Thyroid gland (tissue), 4 donors: ENCODE measurements at regions not wholly inside any gene's neighbourhood (a gene's known extent, or its start where the extent isn't known, plus 50 kb on each side); places are given as distances from the start of the nearest gene placed in this dataset.

Experiments used
- DNase-seq, 2 donors: peaks; one replicate each; pipeline ENCODE4 v3.0.0-alpha.2; 2019
- H3K27ac ChIP-seq, 3 donors: fragments of 200-600 bp; sonication (generic); 1 replicate in 2 of 3; 2 replicates in 1 of 3; pipeline ENCODE4 v1.5.1; 2016 to 2019; ENCODE audit warnings: mild to moderate bottlenecking in 1 of 3, moderate library complexity in 1 of 3
- H3K27me3 ChIP-seq: fragments of 200-600 bp; sonication (generic); one replicate; pipeline ENCODE4 v1.5.1; 2019
- H3K36me3 ChIP-seq, 2 donors: fragments of 200-600 bp; sonication (generic); one replicate each; pipeline ENCODE4 v1.5.1; 2016 to 2019
- H3K4me1 ChIP-seq, 2 donors: fragments of 200-600 bp; sonication (generic); one replicate each; pipeline ENCODE4 v1.5.1; 2017 to 2019
- H3K4me3 ChIP-seq, 3 donors: fragments of 200-600 bp; sonication (generic); replicated peaks in 1 of 3; 1 replicate in 2 of 3; 2 replicates in 1 of 3; pipeline ENCODE4 v1.5.1; 2016; ENCODE audit warnings: mild to moderate bottlenecking in 1 of 3
- H3K9me3 ChIP-seq: fragments of 200-600 bp; sonication (generic); one replicate; pipeline ENCODE4 v1.5.1; 2017
- CTCF ChIP-seq, 6 experiments: fragments of 200-600 bp in 3 of 6; fragments of 450-650 bp in 3 of 6; sonication (generic) in 3 of 6; IDR thresholded peaks; one replicate each; pipeline ENCODE4 v1.5.1; 2016 to 2019; ENCODE audit warnings: antibody characterized with exemption in 6 of 6, mild to moderate bottlenecking in 2 of 6, inconsistent platforms in 1 of 6, moderate library complexity in 1 of 6
- POLR2A ChIP-seq, 2 donors: fragments of 450-650 bp; IDR thresholded peaks; one replicate each; pipeline ENCODE4 v1.6.1; 2017; ENCODE audit warnings: antibody characterized with exemption in 2 of 2, mild to moderate bottlenecking in 2 of 2, moderate library complexity in 1 of 2
- WGBS, 2 donors: methylation state at CpG; one replicate each; pipeline ENCODE4 v1.1.5; 2017; 5-methylcytosine and 5-hydroxymethylcytosine counted together
- intact Hi-C: fragments of 100-400 bp; cut with DNase I; formaldehyde crosslinking; loops from one replicate; pipeline ENCODE4 v1.15.1; 2023

- intact Hi-C loops, result no loop called here
- no peaks in the 10 kb centered on the region for H3K27me3 ChIP-seq
- no peaks in the 10 kb centered on the region for H3K36me3 ChIP-seq
- H3K4me1 ChIP-seq, result no peaks in the 10 kb centered on the region
- no peak overlapping the region for H3K27ac ChIP-seq
- DNase-seq, result no peak
- TF ChIP-seq POLR2A (IDR thresholded peaks at IDR 0.05), result no peak
- no peak for TF ChIP-seq CTCF (IDR thresholded peaks at IDR 0.05)
- H3K9me3 ChIP-seq, result no peaks in the 10 kb centered on the region
- H3K4me3 ChIP-seq, result no peak overlapping the region
Observed at GRCh38 chr6:164791498-164791897, 517.9 kb downstream of the C6orf118 start.

- no peak overlapping the region for H3K27ac ChIP-seq
- no peak overlapping the region for H3K4me3 ChIP-seq
- DNase-seq, result no peak
- WGBS, 2 donors, result 94 to 100% methylated on average over 1 of the region's 1 CpG
- no peaks in the 10 kb centered on the region for H3K27me3 ChIP-seq
- intact Hi-C loops, result no loop called here
- no peaks in the 10 kb centered on the region for H3K4me1 ChIP-seq
- no peak for TF ChIP-seq CTCF (IDR thresholded peaks at IDR 0.05)
- no peak for TF ChIP-seq POLR2A (IDR thresholded peaks at IDR 0.05)
- H3K9me3 ChIP-seq, result no peaks in the 10 kb centered on the region
- H3K36me3 ChIP-seq, result no peaks in the 10 kb centered on the region
Observed at GRCh38 chr6:164763788-164764187, 545.6 kb downstream of the C6orf118 start.

GRCh38 chr6:164757451-164757850, 552.0 kb downstream of the C6orf118 start:
- H3K4me3 ChIP-seq, result no peak overlapping the region
- WGBS, 2 donors, result 87 to 93% methylated on average over 2 of the region's 2 CpGs
- H3K4me1 ChIP-seq, result no peaks in the 10 kb centered on the region
- DNase-seq, result no peak
- intact Hi-C loops, result no loop called here
- TF ChIP-seq CTCF (IDR thresholded peaks at IDR 0.05) (no peak), POLR2A (IDR thresholded peaks at IDR 0.05) (no peak)
- no peaks in the 10 kb centered on the region for H3K36me3 ChIP-seq
- H3K9me3 ChIP-seq, result no peaks in the 10 kb centered on the region
- no peak overlapping the region for H3K27ac ChIP-seq
- H3K27me3 ChIP-seq, result no peaks in the 10 kb centered on the region

DNA sequence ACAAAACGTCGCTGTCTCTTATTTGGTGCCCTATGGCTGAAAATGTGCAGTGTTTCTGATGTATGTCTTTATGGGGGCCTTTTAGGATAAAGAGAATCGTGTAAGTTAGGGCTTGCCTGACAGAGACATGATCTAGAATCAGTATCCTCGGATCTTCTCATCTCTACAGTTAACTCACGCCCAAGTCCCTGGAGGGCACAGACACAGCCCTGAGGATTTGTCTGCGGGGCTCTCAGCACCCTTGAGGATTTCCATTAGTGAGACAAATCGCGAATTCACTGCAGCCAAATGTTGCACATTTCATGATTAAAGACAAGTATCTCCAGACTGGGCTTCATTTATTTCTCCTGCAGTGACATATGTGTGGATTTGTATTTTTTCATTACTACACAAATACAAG, 552.7 kb downstream of the C6orf118 start:
- Histone ChIP-seq H3K4me3 (no peak overlapping the region), H3K36me3 (no peaks in the 10 kb centered on the region), H3K27me3 (no peaks in the 10 kb centered on the region), H3K4me1 (no peaks in the 10 kb centered on the region), H3K9me3 (no peaks in the 10 kb centered on the region), H3K27ac (no peak overlapping the region)
- DNase-seq, result no peak
- TF ChIP-seq POLR2A (IDR thresholded peaks at IDR 0.05), result no peak
- no peak for TF ChIP-seq CTCF (IDR thresholded peaks at IDR 0.05)
- intact Hi-C loops, result no loop called here
- 71 to 78% methylated on average over 8 of the region's 8 CpGs for WGBS, 2 donors

DNA sequence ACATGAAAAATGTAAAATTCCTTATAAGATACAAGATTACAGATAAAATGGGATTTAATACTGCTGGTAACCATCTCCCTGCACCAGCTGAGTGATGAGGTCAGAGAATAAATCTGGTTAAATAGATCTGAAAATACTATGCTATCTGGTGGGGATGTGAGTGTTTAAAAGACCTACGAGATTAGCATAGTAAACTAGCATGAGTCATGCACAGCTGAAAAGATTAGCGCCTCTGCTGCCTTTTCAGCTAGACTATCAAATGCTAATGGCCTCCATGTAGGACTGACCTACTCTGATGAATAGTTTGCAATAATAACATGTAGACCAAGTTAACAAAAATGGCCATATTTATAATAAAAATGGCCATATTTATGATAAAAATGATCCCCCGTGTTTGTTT, 553.3 kb downstream of the C6orf118 start:
- H3K4me3 ChIP-seq, result no peak overlapping the region
- TF ChIP-seq CTCF (IDR thresholded peaks at IDR 0.05), result no peak
- TF ChIP-seq POLR2A (IDR thresholded peaks at IDR 0.05), result no peak
- no peaks in the 10 kb centered on the region for H3K4me1 ChIP-seq
- DNase-seq, result no peak
- H3K27me3 ChIP-seq, result no peaks in the 10 kb centered on the region
- intact Hi-C loops, result no loop called here
- H3K27ac ChIP-seq, result no peak overlapping the region
- H3K9me3 ChIP-seq, result no peaks in the 10 kb centered on the region
- H3K36me3 ChIP-seq, result no peaks in the 10 kb centered on the region
- WGBS, 2 donors, result 83 to 87% methylated on average over 3 of the region's 3 CpGs
